ENCODE measurements at regions not wholly inside any gene's neighbourhood (a gene's known extent, or its start where the extent isn't known, plus 50 kb on each side); places are given as distances from the start of the nearest gene placed in this dataset.

DNA sequence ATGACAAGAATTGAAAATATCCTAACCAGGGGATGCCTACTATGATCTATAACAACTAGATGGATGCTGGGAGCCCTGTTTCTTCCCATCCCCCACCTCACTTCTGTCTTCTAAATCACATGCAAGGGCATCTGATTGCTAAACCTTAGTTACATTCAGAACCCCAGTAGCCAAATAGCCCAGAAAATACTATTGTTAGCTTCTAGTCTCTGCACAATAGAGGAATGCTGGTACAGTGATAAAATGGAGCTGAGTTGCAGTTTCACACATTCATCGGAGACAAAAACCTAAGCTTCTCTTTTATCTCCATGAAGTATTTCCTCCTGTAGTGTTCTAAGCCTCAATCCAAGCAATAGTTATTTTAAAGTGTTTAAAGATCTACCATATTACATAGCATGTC is 942.9 kb downstream of the RPS29 start:
- no peak for DNase-seq
- no peak for ATAC-seq
- H3K27me3 ChIP-seq: no peaks in the 10 kb centered on the region
- no peak overlapping the region for H3K4me3 ChIP-seq
- TF ChIP-seq, protein P1, sequence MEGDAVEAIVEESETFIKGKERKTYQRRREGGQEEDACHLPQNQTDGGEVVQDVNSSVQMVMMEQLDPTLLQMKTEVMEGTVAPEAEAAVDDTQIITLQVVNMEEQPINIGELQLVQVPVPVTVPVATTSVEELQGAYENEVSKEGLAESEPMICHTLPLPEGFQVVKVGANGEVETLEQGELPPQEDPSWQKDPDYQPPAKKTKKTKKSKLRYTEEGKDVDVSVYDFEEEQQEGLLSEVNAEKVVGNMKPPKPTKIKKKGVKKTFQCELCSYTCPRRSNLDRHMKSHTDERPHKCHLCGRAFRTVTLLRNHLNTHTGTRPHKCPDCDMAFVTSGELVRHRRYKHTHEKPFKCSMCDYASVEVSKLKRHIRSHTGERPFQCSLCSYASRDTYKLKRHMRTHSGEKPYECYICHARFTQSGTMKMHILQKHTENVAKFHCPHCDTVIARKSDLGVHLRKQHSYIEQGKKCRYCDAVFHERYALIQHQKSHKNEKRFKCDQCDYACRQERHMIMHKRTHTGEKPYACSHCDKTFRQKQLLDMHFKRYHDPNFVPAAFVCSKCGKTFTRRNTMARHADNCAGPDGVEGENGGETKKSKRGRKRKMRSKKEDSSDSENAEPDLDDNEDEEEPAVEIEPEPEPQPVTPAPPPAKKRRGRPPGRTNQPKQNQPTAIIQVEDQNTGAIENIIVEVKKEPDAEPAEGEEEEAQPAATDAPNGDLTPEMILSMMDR (IDR thresholded peaks at IDR 0.05): no peak
- no peak overlapping the region for H3K27ac ChIP-seq
- H3K9me3 ChIP-seq: peaks cover 0 to 11% of the 10 kb centered on the region in 2 donors
- H3K36me3 ChIP-seq: no peaks in the 10 kb centered on the region
- no peaks in the 10 kb centered on the region for H3K4me1 ChIP-seq
- intact Hi-C loops (cut with DNase I): no loop called here

DNA sequence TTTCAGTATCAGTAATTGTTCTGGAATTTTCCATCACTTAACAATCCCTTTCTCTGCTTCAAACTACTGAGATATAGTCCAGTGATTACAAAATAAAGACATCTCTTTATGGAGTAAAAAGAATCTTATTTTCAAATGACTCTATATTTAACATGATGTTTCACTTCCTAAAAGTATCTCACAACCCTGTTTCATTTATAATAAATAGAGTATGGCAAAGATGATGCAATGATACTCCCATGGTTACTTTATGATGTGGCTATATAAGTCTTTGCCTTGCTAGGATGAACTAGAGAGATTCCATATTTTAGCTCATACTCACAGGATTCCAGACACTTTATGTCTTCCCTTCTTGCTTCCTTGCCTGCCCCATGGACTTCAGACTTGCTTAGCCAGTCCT is 953.5 kb upstream of the MDGA2 start:
- ATAC-seq (no peak), DNase-seq (no peak)
- Histone ChIP-seq H3K4me1 (no peaks in the 10 kb centered on the region), H3K27me3 (no peaks in the 10 kb centered on the region), H3K36me3 (no peaks in the 10 kb centered on the region), H3K9me3 (no peaks in the 10 kb centered on the region), H3K4me3 (no peak overlapping the region), H3K27ac (no peak overlapping the region)
- intact Hi-C loops (cut with DNase I): no loop called here
- TF ChIP-seq, protein P1 (IDR thresholded peaks at IDR 0.05): no peak

DNA sequence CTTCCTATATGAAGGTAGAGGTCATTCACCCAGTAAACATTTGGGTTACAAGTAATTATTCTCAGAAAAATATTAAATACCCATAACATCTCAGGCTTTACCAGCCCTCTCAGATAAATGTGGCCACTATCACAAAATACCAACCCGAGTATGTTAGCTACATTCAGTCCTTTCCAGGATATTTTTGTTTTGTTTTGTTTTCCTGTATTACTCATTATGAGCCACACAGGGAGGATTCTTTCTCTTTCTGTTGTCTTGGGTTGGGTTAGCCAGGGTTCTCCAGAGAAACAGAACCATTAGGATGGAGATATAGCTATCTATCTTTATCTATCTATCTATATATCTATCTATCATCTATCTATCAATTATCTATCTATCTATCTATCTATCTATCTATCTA is 947.6 kb upstream of the MDGA2 start:
- Histone ChIP-seq H3K36me3 (no peaks in the 10 kb centered on the region), H3K27me3 (no peaks in the 10 kb centered on the region), H3K9me3 (no peaks in the 10 kb centered on the region), H3K4me1 (no peaks in the 10 kb centered on the region), H3K27ac (no peak overlapping the region), H3K4me3 (no peak overlapping the region)
- DNase-seq (no peak), ATAC-seq (no peak)
- intact Hi-C loops (cut with DNase I): no loop called here
- TF ChIP-seq, protein P1 (IDR thresholded peaks at IDR 0.05): no peak

DNA sequence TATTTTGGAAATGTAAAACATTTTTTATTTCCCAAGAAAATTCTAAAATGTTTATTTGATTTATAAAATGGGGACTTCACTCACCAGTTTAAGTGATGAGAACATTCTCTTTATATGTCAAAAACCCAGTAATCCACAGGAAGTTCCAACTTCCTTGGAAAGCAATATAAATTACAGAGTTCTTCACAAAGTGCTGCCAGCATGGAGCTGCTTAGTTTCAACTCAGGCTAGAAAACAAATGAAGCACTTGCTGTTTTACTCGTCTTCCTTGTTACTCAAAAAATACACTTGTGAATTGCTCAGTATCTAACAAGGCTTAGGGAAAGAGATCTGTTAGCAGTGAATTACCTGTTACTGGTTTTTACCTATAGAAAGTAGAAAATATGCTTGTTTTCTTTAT is 942.7 kb upstream of the MDGA2 start:
- ATAC-seq (no peak), DNase-seq (no peak)
- no peaks in the 10 kb centered on the region for H3K36me3 ChIP-seq
- H3K4me3 ChIP-seq: no peak overlapping the region
- TF ChIP-seq, protein P1 (IDR thresholded peaks at IDR 0.05): no peak
- intact Hi-C loops (cut with DNase I): no loop called here
- peaks cover 0 to 5% of the 10 kb centered on the region in 2 donors for H3K9me3 ChIP-seq
- H3K4me1 ChIP-seq: no peaks in the 10 kb centered on the region
- H3K27me3 ChIP-seq: no peaks in the 10 kb centered on the region
- no peak overlapping the region for H3K27ac ChIP-seq

DNA sequence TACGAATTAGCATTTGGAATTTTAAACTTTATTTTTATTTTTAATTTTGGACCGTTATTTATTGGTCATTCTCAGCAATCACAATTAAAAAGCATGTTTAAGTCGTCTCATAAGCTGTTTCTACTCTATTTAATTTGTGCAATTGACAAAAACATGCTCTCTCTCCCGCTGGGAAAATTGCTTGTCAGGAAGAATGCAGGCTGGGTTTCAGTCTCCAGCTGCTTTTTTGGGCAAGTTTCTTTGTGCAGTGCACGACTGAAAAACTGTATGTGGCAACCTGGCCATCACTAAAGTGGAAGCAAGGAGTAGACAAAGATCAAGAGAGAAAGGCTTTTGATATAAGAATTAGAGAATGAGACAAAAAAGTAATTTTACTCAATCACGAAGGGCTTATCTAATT is 941.5 kb upstream of the MDGA2 start:
- intact Hi-C loops (cut with DNase I): no loop called here
- DNase-seq: peak in 1 of 4 donors; percentile 1
- TF ChIP-seq, protein P1 (IDR thresholded peaks at IDR 0.05): no peak

More for the DNA sequence above, 941.5 kb upstream of the MDGA2 start:
- Histone ChIP-seq H3K27me3 (no peaks in the 10 kb centered on the region), H3K4me1 (no peaks in the 10 kb centered on the region), H3K9me3 (peaks cover 0 to 13% of the 10 kb centered on the region in 2 donors), H3K36me3 (no peaks in the 10 kb centered on the region), H3K4me3 (no peak overlapping the region), H3K27ac (no peak overlapping the region)
- ATAC-seq: no peak

Measured in left lung (tissue), 4 donors.